IPS-20b (cell line): ENCODE measurements at regions not wholly inside any gene's neighbourhood (a gene's known extent, or its start where the extent isn't known, plus 50 kb on each side); places are given as distances from the start of the nearest gene placed in this dataset.
"Not testable (repeated sequence)": the region's sequence is repeated elsewhere in the genome, so short reads cannot be mapped to it uniquely, and the experiment has no call there.

Experiments used
- H3K27ac ChIP-seq: one replicate; pipeline ENCODE4 v1.5.1; 2013; ENCODE audit warnings: low read length
- H3K27me3 ChIP-seq: 2 replicates; pipeline ENCODE4 v1.6.1; 2013; ENCODE audit warnings: mild to moderate bottlenecking, low read length, inconsistent platforms; ENCODE audit not compliant: insufficient read depth
- H3K36me3 ChIP-seq: 2 replicates; pipeline ENCODE4 v1.6.1; 2013; ENCODE audit warnings: low read depth, mild to moderate bottlenecking, inconsistent platforms, low read length, moderate library complexity; ENCODE audit not compliant: insufficient read depth
- H3K4me1 ChIP-seq: 2 replicates; pipeline ENCODE4 v1.6.1; 2013; ENCODE audit warnings: mild to moderate bottlenecking, control low read depth, inconsistent platforms, low read length, moderate library complexity; ENCODE audit not compliant: insufficient read depth
- H3K4me3 ChIP-seq: 2 replicates; pipeline ENCODE4 v1.5.1; 2013; ENCODE audit warnings: mild to moderate bottlenecking, low read length, inconsistent platforms
- H3K9ac ChIP-seq: 2 replicates; pipeline ENCODE4 v1.6.1; 2013; ENCODE audit warnings: low read depth, mild to moderate bottlenecking, inconsistent platforms, low read length, moderate library complexity
- H3K9me3 ChIP-seq: 2 replicates; pipeline ENCODE4 v1.6.1; 2013; ENCODE audit warnings: mild to moderate bottlenecking, low read depth, low read length, inconsistent platforms; ENCODE audit not compliant: insufficient read depth

- no peaks in the 10 kb centered on the region for H3K9me3 ChIP-seq
- no peaks in the 10 kb centered on the region for H3K27me3 ChIP-seq
- no peaks in the 10 kb centered on the region for H3K4me1 ChIP-seq
Observed at GRCh38 chr5:6251565-6252102, 126.7 kb downstream of the MED10 start.

GRCh38 chr5:6250121-6250520 is 128.2 kb downstream of the MED10 start:
- no peak overlapping the region for H3K9ac ChIP-seq
- H3K36me3 ChIP-seq: no peaks in the 10 kb centered on the region
- H3K27ac ChIP-seq: no peak overlapping the region
- no peaks in the 10 kb centered on the region for H3K27me3 ChIP-seq
- H3K9me3 ChIP-seq: no peaks in the 10 kb centered on the region
- no peak overlapping the region for H3K4me3 ChIP-seq
- H3K4me1 ChIP-seq: no peaks in the 10 kb centered on the region

More at GRCh38 chr5:6251565-6252102, 126.7 kb downstream of the MED10 start:
- no peak overlapping the region for H3K27ac ChIP-seq
- no peak overlapping the region for H3K4me3 ChIP-seq
- H3K9ac ChIP-seq: no peak overlapping the region
- H3K36me3 ChIP-seq: no peaks in the 10 kb centered on the region

GRCh38 chr5:6248132-6248531 is 130.2 kb downstream of the MED10 start:
- H3K4me1 ChIP-seq: no peaks in the 10 kb centered on the region
- H3K9me3 ChIP-seq: no peaks in the 10 kb centered on the region
- H3K9ac ChIP-seq: no peak overlapping the region
- no peaks in the 10 kb centered on the region for H3K36me3 ChIP-seq
- H3K4me3 ChIP-seq: no peak overlapping the region
- no peak overlapping the region for H3K27ac ChIP-seq
- no peaks in the 10 kb centered on the region for H3K27me3 ChIP-seq

GRCh38 chr5:6246820-6247437 is 131.4 kb downstream of the MED10 start:
- Histone ChIP-seq H3K27me3 (no peaks in the 10 kb centered on the region), H3K36me3 (no peaks in the 10 kb centered on the region)

GRCh38 chr5:6244339-6244714 is 134.0 kb downstream of the MED10 start:
- Histone ChIP-seq H3K4me1 (no peaks in the 10 kb centered on the region), H3K27me3 (no peaks in the 10 kb centered on the region), H3K9me3 (peaks cover 11% of the 10 kb centered on the region; the same call in 1 of the 2 replicates), H3K36me3 (no peaks in the 10 kb centered on the region), H3K9ac (no peak overlapping the region), H3K4me3 (no peak overlapping the region), H3K27ac (no peak overlapping the region)

More at GRCh38 chr5:6246820-6247437, 131.4 kb downstream of the MED10 start:
- Histone ChIP-seq H3K4me1 (no peaks in the 10 kb centered on the region), H3K4me3 (no peak overlapping the region), H3K9ac (no peak overlapping the region), H3K9me3 (no peaks in the 10 kb centered on the region), H3K27ac (no peak overlapping the region)

GRCh38 chr5:6243706-6244338 is 134.5 kb downstream of the MED10 start:
- Histone ChIP-seq H3K4me3 (no peak overlapping the region), H3K27ac (no peak overlapping the region), H3K4me1 (no peaks in the 10 kb centered on the region), H3K36me3 (no peaks in the 10 kb centered on the region), H3K9me3 (peaks cover 11% of the 10 kb centered on the region; the same call in 1 of the 2 replicates), H3K27me3 (no peaks in the 10 kb centered on the region), H3K9ac (no peak overlapping the region)

GRCh38 chr5:6241056-6241455 is 137.3 kb downstream of the MED10 start:
- H3K4me1 ChIP-seq, H3K9ac ChIP-seq, H3K27ac ChIP-seq, H3K4me3 ChIP-seq, H3K27me3 ChIP-seq, H3K36me3 ChIP-seq: not testable (repeated sequence)
- peaks cover 11% of the 10 kb centered on the region; the same call in 1 of the 2 replicates for H3K9me3 ChIP-seq

GRCh38 chr5:6236858-6237481 is 141.4 kb downstream of the MED10 start:
- Histone ChIP-seq H3K4me3 (no peak overlapping the region), H3K9ac (no peak overlapping the region), H3K9me3 (peaks cover 11% of the 10 kb centered on the region; the same call in 1 of the 2 replicates), H3K27me3 (no peaks in the 10 kb centered on the region), H3K36me3 (no peaks in the 10 kb centered on the region), H3K27ac (no peak overlapping the region), H3K4me1 (no peaks in the 10 kb centered on the region)

- no peak overlapping the region for H3K4me3 ChIP-seq
- no peaks in the 10 kb centered on the region for H3K36me3 ChIP-seq
- no peak overlapping the region for H3K27ac ChIP-seq
- no peaks in the 10 kb centered on the region for H3K4me1 ChIP-seq
- peaks cover 11% of the 10 kb centered on the region; the same call in 1 of the 2 replicates for H3K9me3 ChIP-seq
- no peaks in the 10 kb centered on the region for H3K27me3 ChIP-seq
- H3K9ac ChIP-seq: no peak overlapping the region
Observed at GRCh38 chr5:6236170-6236793, 142.1 kb downstream of the MED10 start.

GRCh38 chr5:6235726-6236125 is 142.6 kb downstream of the MED10 start:
- Histone ChIP-seq H3K9ac (no peak overlapping the region), H3K4me1 (no peaks in the 10 kb centered on the region), H3K36me3 (no peaks in the 10 kb centered on the region), H3K9me3 (peaks cover 9% of the 10 kb centered on the region; the same call in 1 of the 2 replicates), H3K27me3 (no peaks in the 10 kb centered on the region), H3K4me3 (no peak overlapping the region), H3K27ac (no peak overlapping the region)

- no peaks in the 10 kb centered on the region for H3K27me3 ChIP-seq
- no peak overlapping the region for H3K9ac ChIP-seq
- no peaks in the 10 kb centered on the region for H3K36me3 ChIP-seq
- no peak overlapping the region for H3K27ac ChIP-seq
- no peaks in the 10 kb centered on the region for H3K9me3 ChIP-seq
- H3K4me3 ChIP-seq: no peak overlapping the region
- H3K4me1 ChIP-seq: no peaks in the 10 kb centered on the region
Observed at GRCh38 chr5:6228257-6229250, 149.8 kb downstream of the MED10 start.
